Fibroblast of the aortic adventitia (primary cell): ENCODE measurements at regions not wholly inside any gene's neighbourhood (a gene's known extent, or its start where the extent isn't known, plus 50 kb on each side); places are given as distances from the start of the nearest gene placed in this dataset.

Source experiments
- DNase-seq: peaks from one replicate; pipeline ENCODE4 v3.0.0-alpha.2; 2010; ENCODE audit warnings: low read depth
- H3K4me3 ChIP-seq: 2 replicates; pipeline ENCODE4 v1.5.1; 2011; ENCODE audit warnings: low read depth, mild to moderate bottlenecking, control low read depth, low read length, moderate library complexity
- CTCF ChIP-seq: IDR thresholded peaks from 2 replicates; pipeline ENCODE4 v1.5.1; 2011; ENCODE audit warnings: mild to moderate bottlenecking, low read length, control low read depth, inconsistent platforms; ENCODE audit not compliant: insufficient read depth

DNA sequence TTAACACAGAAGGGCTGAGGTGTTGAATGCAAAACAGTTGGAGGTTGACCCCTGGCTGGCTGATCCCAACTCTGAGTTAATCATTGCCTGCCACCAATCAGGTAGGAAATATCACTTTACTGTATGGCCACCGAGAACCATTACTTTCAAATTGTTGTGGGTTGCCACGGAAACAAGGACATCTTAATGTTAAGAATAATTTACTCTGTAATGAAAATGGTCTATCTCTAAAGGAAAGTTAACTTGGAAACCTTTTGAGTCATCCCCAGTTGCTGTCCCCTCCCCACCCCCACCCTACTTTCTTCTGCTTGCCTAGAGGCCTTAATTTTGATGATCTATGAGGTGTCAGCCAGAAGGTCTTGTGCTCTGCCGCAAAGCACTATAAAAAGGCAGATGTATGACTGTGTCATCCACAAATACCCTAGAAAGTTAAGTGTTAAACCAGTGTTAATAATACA, 78.7 kb upstream of the SNRK start:
- no peak for DNase-seq
- TF ChIP-seq CTCF: no peak
- H3K4me3 ChIP-seq: no peak overlapping the region

GRCh38 chr3:43206632-43207031, 79.7 kb upstream of the SNRK start:
- DNase-seq: no peak
- TF ChIP-seq CTCF: peak; percentile 5
- H3K4me3 ChIP-seq: no peak overlapping the region

GRCh38 chr3:43206105-43206504, 80.2 kb upstream of the SNRK start:
- no peak for DNase-seq
- no peak for TF ChIP-seq CTCF
- no peak overlapping the region for H3K4me3 ChIP-seq

DNA sequence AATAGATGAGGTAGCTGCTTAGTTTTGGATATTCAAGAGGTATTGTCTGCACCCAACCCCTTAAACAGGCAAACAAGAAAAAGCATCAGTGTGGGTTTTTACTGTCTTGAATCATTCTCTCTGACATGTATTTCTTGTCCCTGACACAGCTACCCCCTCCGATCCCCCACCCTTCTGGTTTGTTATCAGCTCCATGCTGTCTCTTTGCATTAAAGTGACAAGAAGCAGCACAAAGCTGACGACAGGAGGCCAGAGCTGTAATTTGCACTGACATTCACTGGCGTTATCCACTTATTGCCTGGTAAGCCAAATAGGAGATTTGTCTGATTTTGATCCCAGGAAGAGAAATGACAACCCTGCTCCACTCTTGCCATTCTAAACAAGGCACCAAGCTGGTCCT, 83.3 kb upstream of the SNRK start:
- no peak overlapping the region for H3K4me3 ChIP-seq
- TF ChIP-seq CTCF: no peak
- no peak for DNase-seq

GRCh38 chr3:43201581-43201980, 84.8 kb upstream of the SNRK start:
- TF ChIP-seq CTCF: no peak
- H3K4me3 ChIP-seq: no peak overlapping the region
- DNase-seq: no peak

DNA sequence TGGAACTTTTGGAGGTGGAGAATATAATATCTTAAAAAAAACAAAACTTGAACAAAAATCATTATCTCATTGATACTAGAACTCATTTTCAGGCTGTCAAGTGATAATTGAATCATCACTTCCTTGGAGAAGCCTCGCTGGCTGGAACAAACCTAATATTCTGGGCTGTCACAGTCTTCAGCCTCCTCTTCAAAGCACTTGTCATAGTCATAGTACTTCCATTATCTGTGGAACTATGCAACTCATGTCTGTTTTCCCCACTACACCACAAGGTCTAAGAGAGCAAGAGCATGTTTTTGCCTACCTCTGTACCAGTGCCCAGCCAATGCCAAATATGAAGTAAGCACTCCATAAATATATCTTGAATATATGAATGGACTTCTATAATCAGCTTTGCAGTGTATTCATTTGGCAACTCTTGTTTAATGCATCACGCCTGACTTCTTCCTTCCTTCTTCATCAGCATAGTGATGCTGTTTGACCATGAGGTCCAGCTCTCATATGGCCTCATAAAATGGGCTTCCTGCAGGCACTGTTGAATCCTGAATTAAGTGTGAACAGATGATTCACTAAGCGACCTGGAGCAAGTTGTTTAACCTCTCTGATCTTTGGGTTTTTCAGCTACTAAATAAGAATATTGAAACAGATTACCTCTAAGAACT, 86.6 kb upstream of the SNRK start:
- DNase-seq: no peak
- H3K4me3 ChIP-seq: no peak overlapping the region
- TF ChIP-seq CTCF: no peak
